ENCODE measurements at regions not wholly inside any gene's neighbourhood (a gene's known extent, or its start where the extent isn't known, plus 50 kb on each side); places are given as distances from the start of the nearest gene placed in this dataset.
"Not testable (repeated sequence)": the region's sequence is repeated elsewhere in the genome, so short reads cannot be mapped to it uniquely, and the experiment has no call there.

DNA sequence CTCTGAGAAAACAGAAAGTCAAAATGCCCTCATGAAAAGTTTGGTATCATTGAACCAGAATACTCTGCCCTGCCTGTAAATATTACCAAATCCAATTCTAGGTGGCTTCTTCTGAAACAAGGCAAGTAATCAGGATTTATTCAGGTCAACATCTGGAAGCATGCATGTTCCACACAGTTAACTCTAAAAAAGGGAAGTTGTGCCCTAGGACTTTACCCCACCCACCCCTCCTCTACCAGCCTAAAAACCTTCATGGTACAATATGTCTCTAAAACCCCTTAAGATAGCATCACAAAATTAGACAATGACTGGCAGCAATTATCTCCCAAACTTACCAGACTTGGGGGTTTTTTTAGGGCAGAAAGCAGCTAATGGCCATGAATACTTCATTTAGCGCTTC lies 414.8 kb upstream of the SLC30A5 start:
- DNase-seq: no peak

DNA sequence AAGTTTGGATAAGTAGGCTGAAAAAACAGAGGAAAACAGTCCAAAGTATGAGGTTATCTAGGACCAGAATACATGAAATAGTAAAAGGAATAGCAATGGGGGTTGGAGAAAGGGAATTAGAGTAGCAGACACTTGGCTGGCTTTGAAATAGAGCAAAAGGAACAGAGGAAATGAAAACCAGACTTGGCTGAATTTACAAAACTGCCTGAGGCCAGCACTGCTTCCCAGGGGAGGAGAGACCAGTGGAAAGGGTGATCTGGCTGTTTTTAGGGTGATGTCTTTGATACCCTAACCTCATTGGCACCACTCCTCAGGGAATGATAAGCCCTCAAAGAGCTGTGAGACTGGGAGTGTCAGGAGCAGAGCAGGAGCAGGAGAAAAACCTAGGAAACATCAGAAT lies 413.4 kb upstream of the SLC30A5 start:
- DNase-seq: no peak

DNA sequence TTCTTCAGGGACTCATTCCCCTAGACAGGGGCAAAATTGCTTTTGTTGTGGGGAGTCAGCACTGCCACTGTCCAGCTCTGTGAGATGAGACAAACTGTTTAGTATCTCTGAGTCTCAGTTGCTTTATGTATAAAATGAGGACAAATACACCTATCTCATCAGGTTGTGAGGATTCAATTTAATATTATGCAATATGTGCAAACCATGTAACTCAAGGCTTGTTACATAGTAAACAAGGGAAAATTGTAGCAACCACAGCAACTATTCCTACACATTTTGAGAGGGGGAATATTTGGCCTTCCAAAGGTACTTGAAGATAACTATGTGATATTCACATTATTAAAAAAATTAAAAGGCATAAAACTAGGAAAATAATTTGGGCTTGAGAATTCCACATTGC lies 411.9 kb upstream of the SLC30A5 start:
- no peak for DNase-seq

DNA sequence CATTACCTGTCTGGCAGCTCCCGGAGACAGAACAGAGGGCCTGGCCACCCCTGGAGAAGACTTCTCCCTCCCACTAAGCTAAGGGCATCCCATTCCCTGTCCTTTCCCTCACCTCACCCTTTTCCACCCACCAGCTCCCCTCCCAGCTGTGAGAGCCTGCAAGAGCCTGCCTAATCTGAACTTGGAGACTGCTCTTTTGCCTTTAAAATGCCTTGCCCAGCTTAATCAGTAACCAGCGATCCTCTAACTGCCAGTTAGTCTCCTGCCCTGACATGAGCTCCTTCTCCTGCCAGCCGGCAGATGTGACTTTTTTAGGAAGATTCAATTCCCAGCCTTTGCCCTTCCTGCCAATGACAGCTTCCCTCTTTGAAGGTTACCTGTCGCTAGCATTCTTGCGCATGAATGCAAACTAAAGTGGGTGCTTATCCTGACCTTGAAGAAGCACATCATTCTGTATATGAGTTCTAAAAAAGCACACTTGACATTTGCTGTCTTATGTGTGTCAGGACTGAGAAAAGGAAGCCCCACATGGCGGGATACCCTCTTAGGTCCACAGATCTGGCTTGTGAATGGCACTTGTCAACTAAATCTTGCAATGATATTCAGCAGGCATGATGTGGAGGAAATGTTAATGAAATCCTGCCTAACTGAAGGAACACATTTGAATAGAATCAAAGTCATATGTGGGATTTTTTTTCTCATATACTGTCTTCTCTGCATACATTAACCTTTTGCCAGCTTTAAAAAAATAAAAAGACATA lies 411.2 kb upstream of the SLC30A5 start:
- no peak for DNase-seq

DNA sequence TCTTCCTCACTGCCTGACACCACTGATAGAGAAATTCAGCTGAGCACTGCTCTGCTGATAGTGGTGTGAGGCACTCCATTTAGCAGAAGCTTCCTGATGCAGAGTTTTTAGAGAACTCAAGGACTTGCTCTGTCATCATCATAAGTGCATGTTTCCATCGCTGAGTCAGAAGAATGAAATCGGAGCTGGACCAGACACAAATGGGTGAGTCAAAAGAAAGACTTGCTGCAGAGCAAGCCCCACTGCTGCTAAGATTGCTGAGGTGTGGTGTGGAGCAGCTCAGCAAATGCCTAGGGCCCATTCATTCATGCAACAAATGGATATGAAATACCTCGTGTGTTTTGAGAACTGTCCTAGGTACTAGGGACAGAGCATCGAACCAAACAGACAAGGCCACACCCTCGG lies 410.2 kb upstream of the SLC30A5 start:
- no peak for DNase-seq

DNA sequence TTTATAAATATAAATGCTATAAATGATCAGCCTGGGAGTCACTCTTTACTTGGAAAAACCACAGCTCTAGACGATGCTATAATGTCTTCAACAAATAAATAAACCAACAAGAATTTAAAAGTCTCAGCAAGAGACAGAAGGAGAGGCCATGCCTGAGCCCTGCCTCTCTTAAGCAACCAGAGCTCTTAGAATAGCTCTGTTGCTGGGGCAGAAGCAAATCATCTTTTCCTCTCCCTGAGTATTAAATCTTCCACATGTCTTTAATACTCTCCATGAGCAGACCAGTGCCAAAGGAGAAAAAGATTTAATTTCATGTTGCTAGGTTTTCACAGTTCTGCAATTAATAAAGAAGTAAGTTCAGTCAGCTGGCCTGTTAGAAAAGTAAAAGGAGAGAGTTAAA lies 408.0 kb upstream of the SLC30A5 start:
- DNase-seq: no peak

DNA sequence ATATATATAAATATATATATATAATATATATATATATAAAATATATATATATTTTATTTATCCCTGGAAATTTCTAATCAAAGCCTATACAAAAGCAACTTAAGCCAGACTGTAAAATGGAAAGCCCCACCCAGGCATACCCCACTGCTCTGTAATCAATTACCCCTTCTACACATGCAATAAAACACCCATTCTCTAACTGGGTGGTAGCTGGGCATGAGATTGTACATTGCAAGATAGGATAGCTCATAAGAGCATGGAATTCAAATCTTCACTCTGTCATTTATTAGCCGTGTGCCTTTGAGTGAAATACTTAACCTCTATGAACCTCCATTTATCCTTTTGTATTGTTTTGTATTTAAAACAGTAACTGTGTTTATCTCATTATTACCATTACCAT lies 405.3 kb upstream of the SLC30A5 start:
- no peak for DNase-seq

DNA sequence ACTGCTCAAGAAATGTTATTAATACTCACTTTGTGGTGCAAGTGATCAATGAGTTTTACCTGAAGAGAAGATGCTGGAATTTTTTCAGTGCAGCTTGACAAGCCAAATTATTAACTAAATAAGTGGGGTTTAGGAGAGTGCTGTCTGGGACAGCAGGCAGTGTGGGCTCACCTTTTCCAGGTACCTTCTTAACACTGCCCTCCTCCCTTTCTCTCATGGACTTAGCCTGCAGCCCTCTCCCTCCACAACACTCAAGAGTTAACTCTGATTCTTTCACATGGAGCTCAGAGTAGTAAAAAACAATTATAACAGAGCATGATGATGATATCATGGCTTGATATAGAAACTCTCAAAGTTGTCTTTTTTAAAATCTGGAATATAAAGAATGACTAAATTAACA lies 404.8 kb upstream of the SLC30A5 start:
- DNase-seq: no peak

DNA sequence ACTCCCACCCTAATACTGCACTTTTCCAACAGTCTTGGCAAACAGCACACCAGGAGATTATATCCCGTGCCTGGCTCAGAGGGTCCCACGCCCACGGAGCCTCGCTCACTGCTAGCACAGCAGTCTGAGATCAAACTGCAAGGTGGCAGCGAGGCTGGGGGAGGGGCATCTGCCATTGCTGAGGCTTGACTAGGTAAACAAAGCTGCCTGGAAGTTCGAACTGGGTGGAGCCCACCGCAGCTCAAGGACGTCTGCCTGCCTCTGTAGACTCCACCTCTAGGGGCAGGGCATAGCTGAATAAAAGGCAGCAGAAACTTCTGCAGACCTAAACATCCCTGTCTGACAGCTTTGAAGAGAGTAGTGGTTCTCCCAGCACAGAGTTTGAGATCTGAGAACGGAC lies 401.9 kb upstream of the SLC30A5 start:
- not testable (repeated sequence) for DNase-seq

DNA sequence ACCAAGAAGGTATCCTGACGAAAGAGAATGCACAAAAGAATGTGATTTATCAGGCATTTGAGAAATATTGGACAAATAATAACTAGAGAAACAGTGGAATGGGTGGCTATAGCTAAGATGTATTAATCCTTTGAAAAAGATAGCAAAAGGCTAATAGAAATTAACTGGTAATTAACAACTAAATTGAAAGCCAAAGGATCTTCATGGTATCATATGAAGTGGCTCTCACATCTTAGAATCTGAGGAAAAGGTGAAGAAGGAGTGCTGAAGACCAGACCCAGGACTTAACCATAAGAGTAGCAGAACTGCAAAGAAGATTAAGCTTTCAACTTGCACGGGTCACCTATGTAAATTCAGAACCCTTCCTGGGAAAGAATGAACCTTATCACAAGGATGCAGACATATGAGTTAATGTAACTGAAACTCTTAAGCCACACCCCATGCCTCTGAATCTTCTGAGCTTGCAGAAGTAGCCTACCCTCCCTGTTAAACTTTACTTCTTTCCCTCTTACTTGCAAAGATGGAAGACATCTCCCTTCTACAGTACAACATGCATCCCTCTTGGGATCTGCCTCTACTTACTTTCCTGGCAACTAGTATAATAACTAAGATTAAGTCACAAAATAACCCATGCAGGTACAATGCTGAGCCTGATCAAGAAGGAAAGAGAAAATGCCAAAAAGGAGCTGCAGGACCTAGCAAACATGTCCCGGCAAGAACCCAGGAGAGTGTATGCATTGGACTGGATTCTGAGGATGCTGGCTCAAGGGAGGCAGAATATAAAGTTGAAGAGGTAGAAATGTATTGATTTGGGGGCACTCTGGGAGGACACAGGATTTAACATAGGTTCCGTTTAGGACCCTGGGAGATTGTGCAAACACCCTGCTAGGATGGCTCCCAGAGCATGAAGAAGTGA lies 395.5 kb upstream of the SLC30A5 start:
- no peak for DNase-seq

DNA sequence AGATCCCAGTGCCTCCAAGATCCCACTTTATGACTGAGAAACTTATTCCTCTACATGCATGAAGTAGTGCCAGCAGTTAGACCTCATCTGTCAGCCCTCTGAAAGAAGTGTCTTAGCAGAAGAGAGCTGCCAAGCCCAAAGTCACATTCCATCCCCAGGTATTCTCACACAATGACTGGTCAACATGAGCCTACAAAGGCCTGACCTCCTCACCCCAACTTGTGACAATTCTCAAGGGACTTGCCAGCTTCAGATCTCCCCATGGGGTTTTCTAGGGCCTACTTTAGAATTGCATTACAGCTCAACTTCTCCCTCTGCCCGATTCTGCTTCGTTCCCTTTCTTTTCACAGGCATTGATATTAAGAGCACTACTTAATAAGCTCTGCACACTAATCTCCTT lies 393.8 kb upstream of the SLC30A5 start:
- DNase-seq: no peak

DNA sequence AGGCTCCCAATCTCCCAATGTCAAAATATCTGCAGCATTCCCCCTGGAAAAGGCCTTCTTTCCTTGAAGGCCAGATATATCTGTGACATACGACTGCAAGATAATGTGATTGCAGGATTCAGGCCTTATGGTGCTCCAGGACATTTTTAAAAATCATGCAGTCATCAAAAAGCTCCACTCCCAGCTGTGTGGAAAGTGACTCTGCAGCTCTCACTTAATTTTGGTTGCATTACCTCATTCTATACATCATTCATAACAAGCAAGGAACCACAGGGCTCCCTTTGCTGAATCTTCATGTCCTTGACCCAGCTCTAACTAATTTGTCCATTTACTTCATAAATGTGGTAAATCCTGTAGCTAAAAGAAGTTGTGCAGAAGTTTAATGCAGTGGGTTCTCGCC lies 386.2 kb upstream of the SLC30A5 start:
- DNase-seq: no peak

DNA sequence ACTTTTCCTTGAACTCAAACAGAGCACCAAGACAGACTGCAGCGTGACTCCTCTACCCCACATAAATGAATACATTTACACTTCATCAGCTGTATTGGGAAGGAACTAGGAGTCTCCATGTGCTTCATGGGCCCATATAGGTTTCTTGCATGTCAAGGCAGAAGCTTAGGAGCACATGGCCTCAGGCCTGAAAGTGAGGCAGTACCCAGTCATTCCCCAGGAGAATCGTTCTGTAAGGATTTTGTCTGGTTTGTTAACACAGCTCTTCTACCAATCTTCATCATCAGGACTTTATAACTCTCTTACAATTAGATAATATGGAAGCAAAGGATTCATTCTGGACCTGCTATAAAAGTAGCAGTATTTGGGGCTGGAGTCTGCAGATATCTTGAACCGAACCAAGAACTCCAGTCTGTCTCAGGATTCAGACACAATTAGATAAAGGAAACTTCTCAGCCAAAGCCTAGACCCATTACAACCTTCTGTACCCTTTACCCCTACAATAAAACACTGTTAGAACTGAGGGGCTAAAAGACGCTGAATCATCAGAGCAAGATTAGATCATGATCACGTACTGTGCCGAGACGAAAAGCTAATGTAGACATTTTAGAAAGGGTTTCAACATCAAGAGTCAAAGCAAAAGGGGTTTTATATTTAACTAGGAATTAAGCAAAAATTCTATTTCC lies 385.5 kb upstream of the SLC30A5 start:
- DNase-seq: no peak

DNA sequence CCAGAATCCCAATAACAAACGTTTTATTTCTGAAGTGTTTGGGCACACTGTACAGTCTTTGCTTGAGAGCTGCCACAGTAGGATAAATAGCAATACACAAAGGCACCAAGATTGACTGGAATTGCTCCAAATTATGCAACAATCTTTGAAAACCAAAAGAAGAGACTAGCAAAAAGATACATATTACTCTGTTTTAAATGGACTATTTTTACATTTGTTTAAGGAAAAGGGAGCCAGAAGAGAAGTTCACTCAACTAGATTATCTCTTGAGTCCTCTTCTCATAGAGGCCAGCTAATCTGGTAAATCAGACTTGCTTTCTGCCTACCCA lies 385.0 kb upstream of the SLC30A5 start:
- DNase-seq: no peak

DNA sequence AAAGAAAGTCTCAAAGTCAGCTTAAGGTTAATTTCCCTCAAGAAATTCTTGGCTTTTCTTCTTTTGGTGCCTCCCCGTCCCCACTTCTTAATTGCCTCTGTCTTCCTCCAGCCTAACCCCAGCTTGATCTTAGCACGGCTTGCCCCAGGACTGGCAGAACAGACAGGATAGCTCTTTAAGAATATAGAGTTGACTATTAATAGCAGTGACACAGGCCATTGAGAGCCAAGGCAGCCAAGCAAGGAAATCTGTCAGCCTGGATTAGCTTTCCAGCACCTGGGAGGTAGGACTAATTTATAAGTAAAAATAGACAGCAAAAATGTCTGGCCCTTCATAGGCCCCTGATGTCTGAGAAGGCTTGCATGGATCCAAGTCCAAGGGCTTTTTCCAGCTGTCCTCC lies 384.6 kb upstream of the SLC30A5 start:
- DNase-seq: no peak

DNA sequence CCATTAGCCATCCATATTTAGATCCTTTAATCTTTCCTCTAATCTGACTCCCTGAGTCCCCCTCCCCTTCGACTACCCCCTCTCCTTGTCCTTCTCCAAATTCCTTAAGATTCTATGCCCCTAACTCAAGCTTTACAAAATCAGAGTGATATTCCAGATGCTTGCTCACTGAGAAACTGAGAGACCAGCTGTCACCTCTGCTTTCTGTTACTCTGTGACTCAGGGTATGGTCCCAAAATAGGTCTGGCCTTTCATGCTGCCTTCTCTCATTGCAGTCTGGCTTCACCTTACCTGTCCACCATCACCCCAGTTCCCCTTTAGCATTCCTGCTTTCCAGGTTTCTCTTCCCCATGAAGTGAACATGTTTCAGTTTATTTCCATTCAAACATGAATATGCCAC lies 383.3 kb upstream of the SLC30A5 start:
- DNase-seq: no peak

DNA sequence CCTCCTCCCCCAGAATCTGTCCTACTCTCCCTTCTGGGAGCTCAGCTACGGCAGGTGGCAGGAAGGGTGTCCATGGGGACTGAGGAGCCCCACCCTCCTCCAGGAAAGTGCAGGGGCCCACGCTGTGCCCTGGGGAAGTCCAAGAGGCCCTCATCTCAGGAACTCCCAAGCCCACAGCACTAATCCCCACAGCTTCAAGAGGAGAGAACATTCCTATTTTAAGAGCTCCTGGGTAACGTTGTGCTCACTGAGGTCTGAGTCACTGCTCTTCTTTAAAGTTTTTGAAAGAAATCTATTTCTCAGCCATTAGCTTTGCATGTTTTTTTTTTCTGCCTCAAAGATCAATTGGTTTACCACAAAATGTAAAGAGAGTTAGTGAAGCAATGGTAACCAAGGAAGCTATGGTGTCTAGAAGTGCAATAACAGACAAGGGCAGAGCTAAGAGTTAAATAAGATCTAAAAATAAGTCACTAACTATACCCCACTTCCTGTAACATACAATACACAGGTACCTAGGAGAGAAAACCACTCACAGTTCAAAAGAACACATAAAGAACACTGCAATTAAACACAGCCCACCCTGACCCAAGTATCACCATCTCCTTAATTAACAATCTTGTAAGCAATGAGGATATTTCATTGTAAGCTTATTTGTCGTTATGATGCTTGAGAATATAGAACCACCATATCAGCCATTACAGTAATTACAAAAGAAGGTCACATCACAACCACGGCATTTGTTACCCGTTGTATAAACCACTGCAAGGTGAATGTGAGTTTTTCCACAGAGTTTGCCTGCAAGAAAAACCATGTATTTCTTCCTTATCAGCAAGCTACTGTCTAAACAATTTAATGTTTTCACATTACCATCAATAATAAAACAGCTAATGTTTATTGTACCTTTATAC lies 382.3 kb upstream of the SLC30A5 start:
- DNase-seq: no peak

DNA sequence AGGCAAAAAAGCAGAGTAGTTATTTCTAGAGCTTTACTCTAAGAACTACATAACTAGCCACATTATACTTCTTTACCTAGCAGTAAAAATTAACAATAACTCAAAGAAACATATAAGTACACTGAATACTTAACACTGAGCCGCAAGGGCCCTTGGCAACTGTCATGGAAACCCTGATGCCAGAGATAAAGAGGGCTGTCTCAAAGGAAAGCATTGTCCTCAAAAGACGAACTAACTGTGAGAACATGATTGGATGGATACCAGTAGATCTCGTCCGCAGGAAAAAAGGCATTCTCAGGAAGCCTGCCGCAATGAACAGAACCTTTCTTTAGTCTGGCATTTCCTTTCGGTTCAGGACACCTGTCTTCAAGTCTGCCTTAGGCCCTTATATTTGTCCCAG lies 379.0 kb upstream of the SLC30A5 start:
- no peak for DNase-seq

DNA sequence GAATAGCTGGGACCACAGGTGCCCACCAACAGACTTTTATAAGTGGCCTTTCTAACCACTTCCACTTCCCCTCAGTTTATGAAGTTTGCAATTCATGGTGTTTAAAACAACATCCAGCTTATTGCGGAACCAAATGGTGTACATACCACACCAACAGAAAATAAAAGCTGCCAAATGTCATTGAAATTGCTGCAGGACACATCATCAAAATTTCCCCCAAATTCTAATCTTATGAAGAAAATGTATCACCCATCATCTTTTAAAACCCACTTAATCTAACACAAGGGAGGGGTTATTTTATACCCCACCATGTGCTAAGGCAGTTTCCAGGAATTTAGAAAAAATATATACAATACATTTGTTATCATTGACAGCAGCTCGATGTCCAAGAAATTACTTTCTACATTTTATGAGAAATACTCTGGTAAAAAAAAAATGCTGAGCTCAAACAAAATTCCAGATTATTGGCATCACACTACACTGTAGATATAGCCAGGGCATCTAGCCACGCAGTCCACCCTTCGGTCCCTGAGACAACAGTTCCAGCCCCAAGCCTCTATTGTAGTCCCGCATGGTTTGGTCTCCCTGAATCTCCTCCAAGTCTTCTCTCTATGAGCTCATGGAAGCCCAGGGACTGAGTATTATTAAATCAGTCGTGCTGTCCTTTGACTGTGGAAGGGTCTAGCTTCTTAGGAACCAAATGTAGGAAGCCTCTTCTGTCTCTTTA lies 372.8 kb upstream of the SLC30A5 start:
- DNase-seq: no peak

DNA sequence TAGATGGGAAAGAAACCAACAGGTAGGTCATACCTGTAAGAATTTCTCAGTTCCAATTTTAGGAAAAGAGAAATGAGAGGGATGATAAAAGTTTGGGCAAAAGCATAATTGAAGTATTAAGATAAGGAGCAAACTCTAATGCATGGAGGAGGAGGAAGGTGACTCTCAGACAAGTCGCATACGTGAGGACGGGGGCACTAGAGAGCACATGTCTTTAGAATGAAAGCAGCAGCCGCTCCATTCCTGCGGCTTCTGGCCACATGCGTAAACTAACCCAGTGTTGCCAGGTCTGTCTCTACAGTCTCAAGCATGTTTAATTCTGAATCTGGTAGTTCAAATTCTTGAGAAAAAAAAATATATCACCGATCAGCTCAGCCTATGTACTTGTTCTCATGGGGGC lies 371.5 kb upstream of the SLC30A5 start:
- no peak for DNase-seq

DNA sequence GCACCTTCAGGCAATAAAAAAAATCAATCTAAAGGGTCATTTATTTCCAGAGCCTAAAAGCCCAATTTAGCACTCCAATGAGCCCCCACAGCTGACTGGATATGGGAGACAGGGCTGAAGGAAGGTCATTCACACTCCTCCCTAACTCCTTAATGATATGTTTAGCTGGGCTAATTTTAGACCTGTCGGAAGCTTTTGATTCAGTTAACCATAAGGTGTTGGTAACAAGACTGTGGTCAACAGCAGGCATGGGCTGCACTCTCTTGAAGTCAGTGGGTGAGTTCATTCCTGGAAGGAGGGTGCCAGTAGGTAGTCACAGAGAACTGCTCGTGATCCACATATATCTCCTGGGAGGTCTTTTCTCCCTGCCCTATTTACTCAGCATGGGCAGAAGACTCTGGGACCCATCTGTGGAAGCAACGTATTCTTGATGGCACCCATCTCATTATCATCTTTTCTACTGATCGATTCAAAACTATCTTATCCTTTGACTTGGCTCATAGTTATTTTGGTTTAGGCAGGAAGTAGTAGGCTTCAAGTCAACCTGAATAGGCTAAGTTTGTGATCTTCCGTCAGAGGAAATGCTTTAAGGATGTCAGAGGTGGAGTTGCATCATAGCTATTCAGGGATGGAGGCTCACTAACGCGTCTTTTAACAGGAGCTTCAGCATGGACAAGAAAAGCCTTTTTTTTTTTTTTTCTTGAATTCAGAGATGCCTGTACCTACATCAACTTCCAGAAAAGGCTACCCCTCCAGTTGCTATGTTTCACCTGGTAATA lies 367.7 kb upstream of the SLC30A5 start:
- DNase-seq: no peak
